Spleen (tissue), 3 donors: ENCODE measurements at regions not wholly inside any gene's neighbourhood (a gene's known extent, or its start where the extent isn't known, plus 50 kb on each side); places are given as distances from the start of the nearest gene placed in this dataset.

Source experiments
- POLR2A ChIP-seq, 3 donors: fragments of 450-650 bp; IDR thresholded peaks; one replicate each; pipeline ENCODE4 v1.5.1; 2017; ENCODE audit warnings: antibody characterized with exemption in 3 of 3, mild to moderate bottlenecking in 1 of 3
- POLR2AphosphoS5 ChIP-seq, 3 donors: sonication (generic); formaldehyde crosslinking; IDR thresholded peaks; one replicate each; pipeline ENCODE4 v1.5.1; 2017; ENCODE audit warnings: antibody characterized with exemption in 3 of 3

DNA sequence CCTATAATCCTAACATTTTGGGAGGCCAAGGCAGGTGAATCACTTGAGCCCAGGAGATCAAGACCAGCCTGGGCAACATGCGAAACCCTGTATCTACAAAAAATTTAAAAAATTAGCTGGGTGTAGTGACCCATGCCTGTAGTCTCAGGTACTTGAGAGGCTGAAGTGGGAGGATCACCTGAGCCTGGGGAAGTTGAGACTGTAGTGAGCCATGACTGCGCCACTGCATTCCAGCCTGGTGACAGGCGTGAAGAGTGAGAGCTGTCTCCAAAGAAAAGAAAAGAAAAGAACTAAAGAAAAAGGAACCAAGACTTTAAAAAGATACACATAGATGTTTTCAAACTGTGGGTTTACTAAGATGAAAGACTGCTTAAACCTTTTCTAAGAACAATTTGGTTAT is 129.0 kb downstream of the SPCS3 start:
- no peak for TF ChIP-seq POLR2A (IDR thresholded peaks at IDR 0.05)
- no peak for TF ChIP-seq POLR2AphosphoS5 (IDR thresholded peaks at IDR 0.05)
